HFFc6 (cell line): ENCODE measurements at regions not wholly inside any gene's neighbourhood (a gene's known extent, or its start where the extent isn't known, plus 50 kb on each side); places are given as distances from the start of the nearest gene placed in this dataset.

Experiments
- DNase-seq: peaks from one replicate; pipeline ENCODE4 v3.0.0-alpha.2; 2018
- H3K27ac Mint-ChIP-seq: 2 replicates; pipeline ENCODE4 v1.8.0; 2020; ENCODE audit warnings: mild to moderate bottlenecking, mixed read lengths
- H3K27me3 Mint-ChIP-seq: 2 replicates; pipeline ENCODE4 v1.8.0; 2021; ENCODE audit warnings: mild to moderate bottlenecking, moderate library complexity, mixed read lengths; ENCODE audit not compliant: insufficient read depth
- H3K36me3 Mint-ChIP-seq: 2 replicates; pipeline ENCODE4 v1.8.0; 2021; ENCODE audit warnings: low read depth, mixed read lengths
- H3K4me1 Mint-ChIP-seq: 2 replicates; pipeline ENCODE4 v1.8.0; 2020; ENCODE audit warnings: low read depth, mixed read lengths
- H3K4me3 Mint-ChIP-seq: 2 replicates; pipeline ENCODE4 v1.8.0; 2020; ENCODE audit warnings: mild to moderate bottlenecking, moderate library complexity, mixed read lengths
- H3K9me3 Mint-ChIP-seq: 2 replicates; pipeline ENCODE4 v1.8.0; 2020; ENCODE audit warnings: mild to moderate bottlenecking, mixed read lengths
- CTCF ChIP-seq: fragments of 200-600 bp; sonication (generic); IDR thresholded peaks from 2 replicates; pipeline ENCODE4 v1.5.0; 2021; ENCODE audit warnings: antibody characterized with exemption, mild to moderate bottlenecking

GRCh38 chr10:35834877-35835494 lies 192.9 kb upstream of the FZD8 start:
- no peaks in the 10 kb centered on the region; the same call in 1 of the 2 replicates for H3K9me3 Mint-ChIP-seq
- H3K4me1 Mint-ChIP-seq: no peaks in the 10 kb centered on the region
- H3K4me3 Mint-ChIP-seq: no peak overlapping the region

GRCh38 chr10:35827783-35828182 lies 185.7 kb upstream of the FZD8 start:
- DNase-seq: no peak
- H3K4me3 Mint-ChIP-seq: no peak overlapping the region
- H3K27me3 Mint-ChIP-seq: peaks cover 14% of the 10 kb centered on the region
- no peak for TF ChIP-seq CTCF
- H3K9me3 Mint-ChIP-seq: no peaks in the 10 kb centered on the region
- no peak overlapping the region for H3K27ac Mint-ChIP-seq
- H3K4me1 Mint-ChIP-seq: no peaks in the 10 kb centered on the region; the same call in 1 of the 2 replicates
- H3K36me3 Mint-ChIP-seq: no peaks in the 10 kb centered on the region

More at GRCh38 chr10:35834877-35835494, 192.9 kb upstream of the FZD8 start:
- Mint-ChIP-seq H3K36me3 (no peaks in the 10 kb centered on the region), H3K27me3 (peaks cover 9% of the 10 kb centered on the region), H3K27ac (no peak overlapping the region)
- DNase-seq: no peak
- no peak for TF ChIP-seq CTCF

GRCh38 chr10:35824704-35825103 lies 182.6 kb upstream of the FZD8 start:
- peaks cover 15% of the 10 kb centered on the region for H3K27me3 Mint-ChIP-seq
- no peak for DNase-seq
- H3K4me1 Mint-ChIP-seq: peaks cover 6% of the 10 kb centered on the region; the same call in 1 of the 2 replicates
- no peaks in the 10 kb centered on the region for H3K9me3 Mint-ChIP-seq
- no peak for TF ChIP-seq CTCF
- no peak overlapping the region for H3K4me3 Mint-ChIP-seq
- H3K27ac Mint-ChIP-seq: no peak overlapping the region
- H3K36me3 Mint-ChIP-seq: no peaks in the 10 kb centered on the region

GRCh38 chr10:35822316-35822715 lies 180.2 kb upstream of the FZD8 start:
- Mint-ChIP-seq H3K4me1 (peaks cover 6% of the 10 kb centered on the region; the same call in 1 of the 2 replicates), H3K27me3 (peaks cover 9% of the 10 kb centered on the region), H3K9me3 (no peaks in the 10 kb centered on the region), H3K4me3 (no peak overlapping the region), H3K27ac (no peak overlapping the region), H3K36me3 (no peaks in the 10 kb centered on the region)
- TF ChIP-seq CTCF: peak; percentile 32; the same call in 1 of the 2 replicates
- peak; percentile 20 for DNase-seq

GRCh38 chr10:35821339-35821911 lies 179.3 kb upstream of the FZD8 start:
- H3K36me3 Mint-ChIP-seq: no peaks in the 10 kb centered on the region
- DNase-seq: no peak
- H3K27me3 Mint-ChIP-seq: peaks cover 9% of the 10 kb centered on the region
- TF ChIP-seq CTCF: no peak
- H3K9me3 Mint-ChIP-seq: no peaks in the 10 kb centered on the region
- H3K4me3 Mint-ChIP-seq: no peak overlapping the region
- peaks cover 6% of the 10 kb centered on the region; the same call in 1 of the 2 replicates for H3K4me1 Mint-ChIP-seq
- H3K27ac Mint-ChIP-seq: no peak overlapping the region
